GM21528 (cell line): ENCODE measurements at regions not wholly inside any gene's neighbourhood (a gene's known extent, or its start where the extent isn't known, plus 50 kb on each side); places are given as distances from the start of the nearest gene placed in this dataset.

Experiments
- ATAC-seq: cut with Tn5 transposase; IDR thresholded peaks from one replicate; pipeline ENCODE4 v1.9.1; 2021; ENCODE audit warnings: mild to moderate bottlenecking, moderate library complexity; ENCODE audit not compliant: unreplicated experiment, low FRiP score

GRCh38 chr3:72698154-72698917 is 149.9 kb downstream of the SHQ1 start:
- no peak for ATAC-seq

- ATAC-seq = no peak
Observed at GRCh38 chr3:72697717-72698116, 150.5 kb downstream of the SHQ1 start.

GRCh38 chr3:72696815-72697214 is 151.4 kb downstream of the SHQ1 start:
- ATAC-seq = no peak

- no peak for ATAC-seq
Observed at GRCh38 chr3:72694398-72694797, 153.8 kb downstream of the SHQ1 start.

GRCh38 chr3:72692990-72693389 is 155.3 kb downstream of the SHQ1 start:
- no peak for ATAC-seq

- no peak for ATAC-seq
Observed at GRCh38 chr3:72690629-72691028, 157.6 kb downstream of the SHQ1 start.

GRCh38 chr3:72682936-72683452 is 165.3 kb downstream of the SHQ1 start:
- ATAC-seq = no peak

GRCh38 chr3:72681598-72681997 is 166.6 kb downstream of the SHQ1 start:
- no peak for ATAC-seq

GRCh38 chr3:72680766-72681165 is 167.5 kb downstream of the SHQ1 start:
- no peak for ATAC-seq

- no peak for ATAC-seq
Observed at GRCh38 chr3:72679540-72680198, 168.6 kb downstream of the SHQ1 start.

GRCh38 chr3:72678867-72679266 is 169.4 kb downstream of the SHQ1 start:
- ATAC-seq = no peak

- no peak for ATAC-seq
Observed at GRCh38 chr3:72678380-72678779, 169.9 kb downstream of the SHQ1 start.

GRCh38 chr3:72675243-72675642 is 173.0 kb downstream of the SHQ1 start:
- ATAC-seq = no peak

- no peak for ATAC-seq
Observed at GRCh38 chr3:72673011-72673771, 175.1 kb downstream of the SHQ1 start.

- no peak for ATAC-seq
Observed at GRCh38 chr3:72669224-72669623, 179.0 kb downstream of the SHQ1 start.

- ATAC-seq = no peak
Observed at GRCh38 chr3:72666447-72666755, 181.8 kb downstream of the SHQ1 start.

- no peak for ATAC-seq
Observed at GRCh38 chr3:72665701-72666446, 182.4 kb downstream of the SHQ1 start.

GRCh38 chr3:72665103-72665502 is 183.1 kb downstream of the SHQ1 start:
- no peak for ATAC-seq

GRCh38 chr3:72664184-72664975 is 183.9 kb downstream of the SHQ1 start:
- ATAC-seq = no peak

GRCh38 chr3:72663429-72663828 is 184.8 kb downstream of the SHQ1 start:
- no peak for ATAC-seq
